ENCODE measurements at regions not wholly inside any gene's neighbourhood (a gene's known extent, or its start where the extent isn't known, plus 50 kb on each side); places are given as distances from the start of the nearest gene placed in this dataset.

DNA sequence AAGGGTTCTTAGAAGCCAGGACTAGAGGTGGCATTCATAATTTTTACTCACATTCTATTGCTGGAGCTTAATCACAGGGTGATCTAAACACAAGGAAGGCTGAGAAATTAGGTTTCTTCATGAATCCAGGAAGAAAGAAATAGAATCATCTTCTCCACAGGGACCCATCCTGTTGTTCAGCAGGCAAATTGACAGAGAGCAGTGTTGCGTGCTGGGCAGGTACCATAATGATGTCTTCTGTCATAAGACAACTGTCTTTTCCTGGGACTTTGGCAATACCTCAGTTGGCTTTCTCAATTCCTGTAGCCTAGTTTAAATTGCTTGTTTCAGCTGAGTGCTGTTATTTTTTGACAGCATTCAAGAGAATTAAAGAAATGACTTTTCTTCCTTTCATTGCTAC, 468.0 kb upstream of the SYT1 start:
- TF ChIP-seq, protein P1, sequence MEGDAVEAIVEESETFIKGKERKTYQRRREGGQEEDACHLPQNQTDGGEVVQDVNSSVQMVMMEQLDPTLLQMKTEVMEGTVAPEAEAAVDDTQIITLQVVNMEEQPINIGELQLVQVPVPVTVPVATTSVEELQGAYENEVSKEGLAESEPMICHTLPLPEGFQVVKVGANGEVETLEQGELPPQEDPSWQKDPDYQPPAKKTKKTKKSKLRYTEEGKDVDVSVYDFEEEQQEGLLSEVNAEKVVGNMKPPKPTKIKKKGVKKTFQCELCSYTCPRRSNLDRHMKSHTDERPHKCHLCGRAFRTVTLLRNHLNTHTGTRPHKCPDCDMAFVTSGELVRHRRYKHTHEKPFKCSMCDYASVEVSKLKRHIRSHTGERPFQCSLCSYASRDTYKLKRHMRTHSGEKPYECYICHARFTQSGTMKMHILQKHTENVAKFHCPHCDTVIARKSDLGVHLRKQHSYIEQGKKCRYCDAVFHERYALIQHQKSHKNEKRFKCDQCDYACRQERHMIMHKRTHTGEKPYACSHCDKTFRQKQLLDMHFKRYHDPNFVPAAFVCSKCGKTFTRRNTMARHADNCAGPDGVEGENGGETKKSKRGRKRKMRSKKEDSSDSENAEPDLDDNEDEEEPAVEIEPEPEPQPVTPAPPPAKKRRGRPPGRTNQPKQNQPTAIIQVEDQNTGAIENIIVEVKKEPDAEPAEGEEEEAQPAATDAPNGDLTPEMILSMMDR (IDR thresholded peaks at IDR 0.05 in 8 of 11, conservative IDR thresholded peaks at IDR 0.05 in 3 of 11) = no peak
- no peak for TF ChIP-seq POLR2AphosphoS5 (IDR thresholded peaks at IDR 0.05)

Data from spleen (tissue), 7 donors.